Right lung (tissue), 2 donors: ENCODE measurements at regions not wholly inside any gene's neighbourhood (a gene's known extent, or its start where the extent isn't known, plus 50 kb on each side); places are given as distances from the start of the nearest gene placed in this dataset.

Source experiments
- DNase-seq, 2 donors: peaks; one replicate each; pipeline ENCODE4 v3.0.0-alpha.2; 2013

- DNase-seq: no peak
Observed at GRCh38 chr7:96484845-96485244, 162.9 kb upstream of the SLC25A13 start.

- DNase-seq: no peak
Observed at GRCh38 chr7:96484091-96484490, 162.2 kb upstream of the SLC25A13 start.

- no peak for DNase-seq
Observed at GRCh38 chr7:96481796-96482195, 159.9 kb upstream of the SLC25A13 start.

GRCh38 chr7:96479015-96479645 is 157.2 kb upstream of the SLC25A13 start:
- peak; percentile 12 to 41 for DNase-seq

- DNase-seq: no peak
Observed at GRCh38 chr7:96471606-96472005, 149.7 kb upstream of the SLC25A13 start.

GRCh38 chr7:96452146-96452545 is 130.2 kb upstream of the SLC25A13 start:
- DNase-seq: no peak

- DNase-seq: no peak
Observed at GRCh38 chr7:96449094-96449493, 127.2 kb upstream of the SLC25A13 start.

- DNase-seq: no peak
Observed at GRCh38 chr7:96447109-96447645, 125.3 kb upstream of the SLC25A13 start.

- no peak for DNase-seq
Observed at GRCh38 chr7:96441436-96442084, 119.7 kb upstream of the SLC25A13 start.

GRCh38 chr7:96440328-96440727 is 118.4 kb upstream of the SLC25A13 start:
- DNase-seq: no peak

- DNase-seq: no peak
Observed at GRCh38 chr7:96436880-96437279, 115.0 kb upstream of the SLC25A13 start.

- no peak for DNase-seq
Observed at GRCh38 chr7:96430356-96430755, 108.5 kb upstream of the SLC25A13 start.

GRCh38 chr7:96427143-96427542 is 105.2 kb upstream of the SLC25A13 start:
- no peak for DNase-seq

GRCh38 chr7:96426685-96427084 is 104.8 kb upstream of the SLC25A13 start:
- DNase-seq: no peak

GRCh38 chr7:96426027-96426426 is 104.1 kb upstream of the SLC25A13 start:
- DNase-seq: no peak

GRCh38 chr7:96424411-96424810 is 102.5 kb upstream of the SLC25A13 start:
- DNase-seq: no peak

GRCh38 chr7:96422388-96422787 is 100.5 kb upstream of the SLC25A13 start:
- no peak for DNase-seq

GRCh38 chr7:96418581-96418980 is 96.7 kb upstream of the SLC25A13 start:
- no peak for DNase-seq

GRCh38 chr7:96417784-96418183 is 95.9 kb upstream of the SLC25A13 start:
- DNase-seq: no peak

GRCh38 chr7:96416599-96416998 is 94.7 kb upstream of the SLC25A13 start:
- no peak for DNase-seq

GRCh38 chr7:96416116-96416515 is 94.2 kb upstream of the SLC25A13 start:
- DNase-seq: no peak

GRCh38 chr7:96415293-96415940 is 93.5 kb upstream of the SLC25A13 start:
- DNase-seq: no peak

GRCh38 chr7:96414931-96415292 is 93.0 kb upstream of the SLC25A13 start:
- peak; percentile 17 to 45 for DNase-seq
